Middle frontal gyrus (tissue), 1 donor: ENCODE measurements at regions not wholly inside any gene's neighbourhood (a gene's known extent, or its start where the extent isn't known, plus 50 kb on each side); places are given as distances from the start of the nearest gene placed in this dataset.
"Not testable (repeated sequence)": the region's sequence is repeated elsewhere in the genome, so short reads cannot be mapped to it uniquely, and the experiment has no call there.

Experiments
- DNase-seq: peaks from one replicate; pipeline ENCODE4 v3.0.0-alpha.2; 2015; ENCODE audit warnings: low spot score; ENCODE audit errors: extremely low spot score

- no peak for DNase-seq
Observed at GRCh38 chr3:186454881-186455703, 89.1 kb downstream of the CRYGS start.

- DNase-seq = no peak
Observed at GRCh38 chr3:186453531-186453930, 90.6 kb downstream of the CRYGS start.

- no peak for DNase-seq
Observed at GRCh38 chr3:186452517-186452916, 90.5 kb upstream of the DGKG start.

- no peak for DNase-seq
Observed at GRCh38 chr3:186451371-186451770, 89.3 kb upstream of the DGKG start.

GRCh38 chr3:186444974-186445373, 82.9 kb upstream of the DGKG start:
- DNase-seq = no peak

- no peak for DNase-seq
Observed at GRCh38 chr3:186444288-186444687, 82.3 kb upstream of the DGKG start.

GRCh38 chr3:186442979-186443378, 80.9 kb upstream of the DGKG start:
- not testable (repeated sequence) for DNase-seq

GRCh38 chr3:186442162-186442561, 80.1 kb upstream of the DGKG start:
- no peak for DNase-seq

GRCh38 chr3:186440891-186441290, 78.9 kb upstream of the DGKG start:
- no peak for DNase-seq

GRCh38 chr3:186439725-186440124, 77.7 kb upstream of the DGKG start:
- no peak for DNase-seq

GRCh38 chr3:186435332-186435731, 73.3 kb upstream of the DGKG start:
- not testable (repeated sequence) for DNase-seq

- no peak for DNase-seq
Observed at GRCh38 chr3:186432944-186433732, 71.1 kb upstream of the DGKG start.

GRCh38 chr3:186432189-186432588, 70.2 kb upstream of the DGKG start:
- no peak for DNase-seq

GRCh38 chr3:186427627-186428281, 65.7 kb upstream of the DGKG start:
- no peak for DNase-seq

- DNase-seq = no peak
Observed at GRCh38 chr3:186425788-186426730, 64.0 kb upstream of the DGKG start.

- no peak for DNase-seq
Observed at GRCh38 chr3:186421946-186422345, 59.9 kb upstream of the DGKG start.

GRCh38 chr3:186418671-186419145, 56.7 kb upstream of the DGKG start:
- DNase-seq = no peak

GRCh38 chr3:186417791-186418190, 55.8 kb upstream of the DGKG start:
- no peak for DNase-seq

- DNase-seq = no peak
Observed at GRCh38 chr3:186414735-186415419, 52.8 kb upstream of the DGKG start.
